Spleen (tissue), 11 donors: ENCODE measurements at regions not wholly inside any gene's neighbourhood (a gene's known extent, or its start where the extent isn't known, plus 50 kb on each side); places are given as distances from the start of the nearest gene placed in this dataset.

Source experiments
- DNase-seq: peaks from one replicate; pipeline ENCODE4 v3.0.0-alpha.2; 2020
- H3K27ac ChIP-seq, 8 donors: fragments of 200-600 bp; sonication (generic) in 7 of 8; 1 replicate in 4 of 8; 2 replicates in 4 of 8; pipeline versions ENCODE4 v1.5.0 to v1.8.0; 2016 to 2021; ENCODE audit warnings: inconsistent platforms in 4 of 8, mild to moderate bottlenecking in 4 of 8, moderate library complexity in 1 of 8
- H3K27me3 ChIP-seq, 7 donors: fragments of 200-600 bp; sonication (generic) in 6 of 7; replicated peaks in 1 of 7; 1 replicate in 4 of 7; 2 replicates in 3 of 7; pipeline versions ENCODE4 v1.5.0 to v1.8.0; 2016 to 2021; ENCODE audit warnings: inconsistent platforms in 3 of 7, mild to moderate bottlenecking in 1 of 7
- H3K36me3 ChIP-seq, 6 donors: fragments of 200-600 bp; sonication (generic) in 5 of 6; 1 replicate in 4 of 6; 2 replicates in 2 of 6; pipeline versions ENCODE4 v1.5.0 to v1.8.0; 2016 to 2021; ENCODE audit warnings: inconsistent platforms in 2 of 6
- H3K4me1 ChIP-seq, 6 donors: fragments of 200-600 bp; sonication (generic) in 5 of 6; 1 replicate in 3 of 6; 2 replicates in 3 of 6; pipeline versions ENCODE4 v1.5.0 to v1.8.0; 2016 to 2021; ENCODE audit warnings: inconsistent platforms in 3 of 6
- H3K4me3 ChIP-seq, 8 donors: fragments of 200-600 bp; sonication (generic) in 7 of 8; 1 replicate in 4 of 8; 2 replicates in 4 of 8; pipeline versions ENCODE4 v1.5.0 to v1.8.0; 2016 to 2021; ENCODE audit warnings: inconsistent platforms in 4 of 8, mild to moderate bottlenecking in 4 of 8, moderate library complexity in 2 of 8
- H3K9me3 ChIP-seq, 8 donors: fragments of 200-600 bp; sonication (generic) in 7 of 8; 1 replicate in 4 of 8; 2 replicates in 4 of 8; pipeline versions ENCODE4 v1.5.0 to v1.8.0; 2016 to 2021; ENCODE audit warnings: inconsistent platforms in 4 of 8
- CTCF ChIP-seq, 11 experiments: fragments of 200-600 bp in 7 of 11; fragments of 450-650 bp in 4 of 11; sonication (generic) in 4 of 11; IDR thresholded peaks in 8 of 11; conservative IDR thresholded peaks in 3 of 11; 1 replicate in 7 of 11; 2 replicates in 4 of 11; pipeline versions ENCODE4 v1.4.0 to v1.8.0; 2016 to 2021; ENCODE audit warnings: antibody characterized with exemption in 11 of 11, inconsistent platforms in 4 of 11, mild to moderate bottlenecking in 1 of 11
- POLR2A ChIP-seq, 3 donors: fragments of 450-650 bp; IDR thresholded peaks; one replicate each; pipeline ENCODE4 v1.5.1; 2017; ENCODE audit warnings: antibody characterized with exemption in 3 of 3, mild to moderate bottlenecking in 1 of 3
- POLR2AphosphoS5 ChIP-seq, 3 donors: sonication (generic); formaldehyde crosslinking; IDR thresholded peaks; one replicate each; pipeline ENCODE4 v1.5.1; 2017; ENCODE audit warnings: antibody characterized with exemption in 3 of 3
- WGBS, 5 donors: extraction: QIAGEN DNeasy Blood & Tissue Kit in 3 of 5; methylation state at CpG; one replicate each; pipeline versions ENCODE4 v1.1.5 to v1.1.7; 2013 to 2018; 5-methylcytosine and 5-hydroxymethylcytosine counted together
- intact Hi-C: fragments of 100-400 bp; cut with DNase I; formaldehyde crosslinking; loops from one replicate; pipeline ENCODE4 v1.15.0; 2023; ENCODE audit warnings: low total_unique reads
- donor health status: healthy with polysubstance abuse.
- donor health status: DM: no; HTN: no; CAD: no; lungs with moderate emphysema.
- donor health status: DM: no; HTN: no; CAD: no.
- donor health status: Bipolar disorder and iron deficiency.
- donor health status: healthy.
- donor health status: DM: no; HTN: no; CAD: no.
- donor health status: DM: yes; HTN: yes; CAD: no.

- 45 to 72% (median 66%) methylated on average over 3 of the region's 3 CpGs for WGBS, 5 donors
- TF ChIP-seq CTCF (IDR thresholded peaks at IDR 0.05 in 8 of 11, conservative IDR thresholded peaks at IDR 0.05 in 3 of 11) (no peak), POLR2AphosphoS5 (IDR thresholded peaks at IDR 0.05) (no peak), POLR2A (IDR thresholded peaks at IDR 0.05) (no peak)
- DNase-seq, result no peak
These were observed 105.9 kb upstream of the FOXC1 start for GRCh38 chr6:1503811-1504210.

GRCh38 chr6:1504465-1504864, 105.2 kb upstream of the FOXC1 start:
- H3K27ac ChIP-seq, result no peak overlapping the region
- WGBS, 5 donors, result 70 to 87% (median 83%) methylated on average over 10 of the region's 10 CpGs
- H3K4me1 ChIP-seq, result no peaks in the 10 kb centered on the region
- no peaks in the 10 kb centered on the region for H3K36me3 ChIP-seq
- intact Hi-C loops, result no loop called here
- no peak for TF ChIP-seq POLR2AphosphoS5 (IDR thresholded peaks at IDR 0.05)
- TF ChIP-seq CTCF (IDR thresholded peaks at IDR 0.05 in 8 of 11, conservative IDR thresholded peaks at IDR 0.05 in 3 of 11), result no peak
- TF ChIP-seq POLR2A (IDR thresholded peaks at IDR 0.05), result no peak
- peaks cover 0 to 33% (median 0%) of the 10 kb centered on the region in 7 donors for H3K27me3 ChIP-seq
- H3K9me3 ChIP-seq, result peaks cover 0 to 6% (median 0%) of the 10 kb centered on the region in 8 donors
- no peak for DNase-seq
- no peak overlapping the region for H3K4me3 ChIP-seq

More at GRCh38 chr6:1503811-1504210, 105.9 kb upstream of the FOXC1 start:
- H3K36me3 ChIP-seq, result no peaks in the 10 kb centered on the region
- H3K4me3 ChIP-seq, result no peak overlapping the region
- no peaks in the 10 kb centered on the region for H3K4me1 ChIP-seq
- H3K9me3 ChIP-seq, result no peaks in the 10 kb centered on the region
- intact Hi-C loops, result no loop called here
- H3K27me3 ChIP-seq, result peaks cover 0 to 33% (median 0%) of the 10 kb centered on the region in 7 donors
- no peak overlapping the region for H3K27ac ChIP-seq

- 75 to 94% (median 92%) methylated on average over 6 of the region's 6 CpGs for WGBS, 5 donors
- peaks cover 0 to 11% (median 0%) of the 10 kb centered on the region in 8 donors for H3K9me3 ChIP-seq
- no peak overlapping the region for H3K4me3 ChIP-seq
- no peak overlapping the region for H3K27ac ChIP-seq
- TF ChIP-seq CTCF (IDR thresholded peaks at IDR 0.05 in 8 of 11, conservative IDR thresholded peaks at IDR 0.05 in 3 of 11), result no peak
- no peak for TF ChIP-seq POLR2A (IDR thresholded peaks at IDR 0.05)
- no peak for TF ChIP-seq POLR2AphosphoS5 (IDR thresholded peaks at IDR 0.05)
- no peaks in the 10 kb centered on the region for H3K4me1 ChIP-seq
- H3K27me3 ChIP-seq, result peaks cover 0 to 45% (median 0%) of the 10 kb centered on the region in 7 donors
- intact Hi-C loops, result no loop called here
- no peaks in the 10 kb centered on the region for H3K36me3 ChIP-seq
- DNase-seq, result no peak
These were observed 102.5 kb upstream of the FOXC1 start for GRCh38 chr6:1507251-1507650.

GRCh38 chr6:1509241-1509640, 100.5 kb upstream of the FOXC1 start:
- WGBS, 5 donors, result 76 to 84% (median 79%) methylated on average over 4 of the region's 4 CpGs
- no peak overlapping the region for H3K4me3 ChIP-seq
- H3K27me3 ChIP-seq, result peaks cover 0 to 43% (median 0%) of the 10 kb centered on the region in 7 donors
- no peaks in the 10 kb centered on the region for H3K36me3 ChIP-seq
- H3K9me3 ChIP-seq, result peaks cover 0 to 11% (median 0%) of the 10 kb centered on the region in 8 donors
- DNase-seq, result no peak
- intact Hi-C loops, result no loop called here
- no peak overlapping the region for H3K27ac ChIP-seq
- TF ChIP-seq POLR2AphosphoS5 (IDR thresholded peaks at IDR 0.05) (no peak), POLR2A (IDR thresholded peaks at IDR 0.05) (no peak), CTCF (IDR thresholded peaks at IDR 0.05 in 8 of 11, conservative IDR thresholded peaks at IDR 0.05 in 3 of 11) (no peak)
- no peaks in the 10 kb centered on the region for H3K4me1 ChIP-seq
